ENCODE measurements at regions not wholly inside any gene's neighbourhood (a gene's known extent, or its start where the extent isn't known, plus 50 kb on each side); places are given as distances from the start of the nearest gene placed in this dataset.

DNA sequence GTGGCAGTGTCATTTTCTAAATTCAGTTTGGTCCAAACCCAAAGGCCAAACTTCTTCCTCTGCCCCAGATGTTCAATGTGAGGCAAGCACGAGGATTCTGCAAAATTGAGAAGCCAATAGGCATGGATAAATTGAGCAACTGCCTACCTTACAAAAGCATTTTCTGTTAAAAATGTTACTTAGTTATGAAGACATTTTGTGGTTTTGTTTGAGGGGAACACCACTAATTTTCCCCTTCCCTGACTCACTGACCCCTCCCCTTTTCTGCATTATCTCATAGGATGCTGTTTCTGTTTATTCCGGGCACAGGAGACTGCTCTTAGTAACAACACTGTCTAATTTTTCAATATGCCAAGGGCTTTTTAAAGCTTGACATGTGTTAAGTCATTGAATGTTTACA, 462.8 kb downstream of the INSC start:
- Mint-ChIP-seq H3K4me3 (no peak overlapping the region), H3K27ac (no peak overlapping the region), H3K27me3 (no peaks in the 10 kb centered on the region), H3K4me1 (no peaks in the 10 kb centered on the region), H3K36me3 (no peaks in the 10 kb centered on the region), H3K9me3 (peaks cover 0 to 2% (median 0%) of the 10 kb centered on the region in 7 donors)
- no peak for ATAC-seq (ENCODE audit: low read depth in 2 of 2)
- Histone ChIP-seq H3K4me3 (ENCODE audit: low read depth, low read length) (no peak overlapping the region), H3K4me1 (ENCODE audit: control insufficient read depth, insufficient read depth, low read length, poor library complexity, severe bottlenecking) (no peaks in the 10 kb centered on the region), H3K36me3 (ENCODE audit: control insufficient read depth, insufficient read depth, low read length) (no peaks in the 10 kb centered on the region), H3K27ac (ENCODE audit: insufficient read depth, low read length, poor library complexity, severe bottlenecking) (no peak overlapping the region), H3K27me3 (ENCODE audit: control insufficient read depth, insufficient read depth, low read length) (no peaks in the 10 kb centered on the region), H3K9me3 (ENCODE audit: control insufficient read depth in 2 of 2, low read length in 2 of 2) (no peaks in the 10 kb centered on the region)
- no peak for DNase-seq

DNA sequence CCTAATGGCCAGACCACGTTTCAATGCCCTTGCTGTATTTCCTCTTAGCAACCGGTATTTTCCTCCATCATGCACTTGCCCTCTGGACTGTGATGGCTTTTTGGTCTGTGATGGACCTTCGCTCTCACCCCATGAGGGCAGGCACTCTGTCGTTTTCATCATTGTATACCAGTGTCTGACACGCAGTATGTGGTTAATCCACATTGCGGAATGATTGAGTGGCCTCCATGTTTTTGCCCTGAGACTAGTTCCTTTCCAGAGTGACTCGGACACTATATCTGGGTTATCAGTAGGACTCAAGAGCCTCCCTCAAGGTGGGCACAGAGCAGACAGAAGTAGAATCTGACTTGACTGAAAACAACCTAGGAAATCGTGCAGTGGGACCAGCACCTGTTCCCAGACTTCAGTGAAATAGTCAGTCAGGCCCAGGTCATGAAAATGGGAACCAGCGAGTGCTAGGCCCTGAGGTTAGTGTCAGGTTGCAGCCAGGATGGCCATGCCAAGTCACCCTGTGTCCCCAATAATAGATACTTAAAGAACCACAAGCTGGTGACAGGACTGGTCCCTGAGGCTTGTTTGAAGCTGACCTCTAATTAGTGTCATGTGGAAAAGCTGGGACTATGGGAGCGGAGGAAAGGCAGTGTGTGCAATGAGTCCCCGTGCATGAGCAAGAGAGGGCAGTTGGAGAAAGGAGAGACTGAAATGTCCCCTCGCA, 464.7 kb downstream of the INSC start:
- no peak overlapping the region for H3K27ac Mint-ChIP-seq
- H3K4me3 ChIP-seq (ENCODE audit: low read depth, low read length), result no peak overlapping the region
- H3K27ac ChIP-seq (ENCODE audit: insufficient read depth, low read length, poor library complexity, severe bottlenecking), result no peak overlapping the region
- H3K4me1 Mint-ChIP-seq, result no peaks in the 10 kb centered on the region
- no peaks in the 10 kb centered on the region for H3K9me3 ChIP-seq (ENCODE audit: control insufficient read depth in 2 of 2, low read length in 2 of 2)
- no peaks in the 10 kb centered on the region for H3K36me3 ChIP-seq (ENCODE audit: control insufficient read depth, insufficient read depth, low read length)
- H3K9me3 Mint-ChIP-seq, result peaks cover 0 to 2% (median 0%) of the 10 kb centered on the region in 7 donors
- H3K36me3 Mint-ChIP-seq, result no peaks in the 10 kb centered on the region
- no peaks in the 10 kb centered on the region for H3K27me3 Mint-ChIP-seq
- no peaks in the 10 kb centered on the region for H3K4me1 ChIP-seq (ENCODE audit: control insufficient read depth, insufficient read depth, low read length, poor library complexity, severe bottlenecking)
- H3K4me3 Mint-ChIP-seq, result no peak overlapping the region
- no peaks in the 10 kb centered on the region for H3K27me3 ChIP-seq (ENCODE audit: control insufficient read depth, insufficient read depth, low read length)
- ATAC-seq (ENCODE audit: low read depth in 2 of 2) (no peak), DNase-seq (no peak)

DNA sequence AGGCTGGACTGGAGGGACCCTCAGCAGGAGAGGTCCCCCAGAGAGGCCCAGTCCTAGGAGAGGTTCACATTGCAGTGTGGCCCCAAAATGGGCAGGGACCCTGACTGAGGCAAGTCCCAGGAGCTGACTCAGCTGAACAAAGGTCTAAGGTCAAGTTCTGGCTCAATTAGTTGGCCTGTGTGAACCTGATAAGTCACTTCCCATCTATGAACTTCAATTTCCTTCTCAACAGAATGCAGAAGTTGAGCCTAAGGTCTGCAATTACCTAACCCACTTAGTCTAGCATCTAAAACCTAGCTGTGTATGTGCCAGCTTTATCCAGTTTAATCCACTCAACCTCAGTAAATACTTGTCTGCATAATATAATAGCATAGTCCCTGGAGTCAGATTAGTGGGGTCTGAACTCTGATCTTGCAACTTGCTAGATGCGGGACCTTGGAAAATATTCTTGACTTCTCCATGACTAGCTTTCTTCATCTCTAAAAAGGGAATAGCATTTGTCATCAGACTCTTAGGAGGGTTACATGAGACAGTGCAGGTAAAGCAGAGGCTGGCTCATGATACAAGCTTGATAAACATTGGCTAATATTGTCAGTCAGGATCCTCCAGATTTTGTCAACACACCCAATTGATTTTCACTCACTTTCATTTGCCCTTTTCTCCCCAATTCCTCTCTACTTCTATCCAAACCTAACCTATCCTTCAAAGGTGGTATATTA, 465.5 kb downstream of the INSC start:
- no peak for ATAC-seq (ENCODE audit: low read depth in 2 of 2)
- no peaks in the 10 kb centered on the region for H3K27me3 Mint-ChIP-seq
- Histone ChIP-seq H3K4me3 (ENCODE audit: low read depth, low read length) (no peak overlapping the region), H3K27ac (ENCODE audit: insufficient read depth, low read length, poor library complexity, severe bottlenecking) (no peak overlapping the region), H3K9me3 (ENCODE audit: control insufficient read depth in 2 of 2, low read length in 2 of 2) (no peaks in the 10 kb centered on the region), H3K4me1 (ENCODE audit: control insufficient read depth, insufficient read depth, low read length, poor library complexity, severe bottlenecking) (no peaks in the 10 kb centered on the region), H3K27me3 (ENCODE audit: control insufficient read depth, insufficient read depth, low read length) (no peaks in the 10 kb centered on the region), H3K36me3 (ENCODE audit: control insufficient read depth, insufficient read depth, low read length) (no peaks in the 10 kb centered on the region)
- no peak overlapping the region for H3K4me3 Mint-ChIP-seq
- no peaks in the 10 kb centered on the region for H3K4me1 Mint-ChIP-seq
- DNase-seq, result no peak
- H3K9me3 Mint-ChIP-seq, result peaks cover 0 to 2% (median 0%) of the 10 kb centered on the region in 7 donors
- H3K36me3 Mint-ChIP-seq, result no peaks in the 10 kb centered on the region
- peak overlapping the region in 1 of 3 donors; percentile 34 for H3K27ac Mint-ChIP-seq

DNA sequence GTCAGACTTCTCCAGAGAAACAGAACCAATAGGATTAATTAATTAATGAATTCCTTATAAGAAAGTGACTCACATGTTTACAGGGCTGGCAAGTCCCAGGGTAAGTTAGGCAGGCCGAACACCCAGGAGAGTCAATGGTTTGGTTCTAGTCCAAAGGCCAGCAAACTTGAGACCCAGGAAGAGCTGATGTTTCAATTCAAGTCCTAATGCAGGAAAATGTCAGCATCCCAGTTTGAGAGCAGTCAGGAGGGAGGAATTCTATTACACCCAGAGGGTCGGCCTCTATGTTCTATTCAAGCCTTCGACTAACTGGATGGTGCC, 466.0 kb downstream of the INSC start:
- peak overlapping the region in 1 of 3 donors; percentile 34 for H3K27ac Mint-ChIP-seq
- no peaks in the 10 kb centered on the region for H3K4me1 Mint-ChIP-seq
- H3K9me3 Mint-ChIP-seq, result peaks cover 0 to 2% (median 0%) of the 10 kb centered on the region in 7 donors
- DNase-seq, result no peak
- no peak for ATAC-seq (ENCODE audit: low read depth in 2 of 2)
- H3K27me3 Mint-ChIP-seq, result no peaks in the 10 kb centered on the region
- no peaks in the 10 kb centered on the region for H3K36me3 Mint-ChIP-seq
- Histone ChIP-seq H3K9me3 (ENCODE audit: control insufficient read depth in 2 of 2, low read length in 2 of 2) (no peaks in the 10 kb centered on the region), H3K4me3 (ENCODE audit: low read depth, low read length) (no peak overlapping the region), H3K4me1 (ENCODE audit: control insufficient read depth, insufficient read depth, low read length, poor library complexity, severe bottlenecking) (no peaks in the 10 kb centered on the region), H3K27ac (ENCODE audit: insufficient read depth, low read length, poor library complexity, severe bottlenecking) (no peak overlapping the region), H3K27me3 (ENCODE audit: control insufficient read depth, insufficient read depth, low read length) (no peaks in the 10 kb centered on the region), H3K36me3 (ENCODE audit: control insufficient read depth, insufficient read depth, low read length) (no peaks in the 10 kb centered on the region)
- H3K4me3 Mint-ChIP-seq, result no peak overlapping the region

DNA sequence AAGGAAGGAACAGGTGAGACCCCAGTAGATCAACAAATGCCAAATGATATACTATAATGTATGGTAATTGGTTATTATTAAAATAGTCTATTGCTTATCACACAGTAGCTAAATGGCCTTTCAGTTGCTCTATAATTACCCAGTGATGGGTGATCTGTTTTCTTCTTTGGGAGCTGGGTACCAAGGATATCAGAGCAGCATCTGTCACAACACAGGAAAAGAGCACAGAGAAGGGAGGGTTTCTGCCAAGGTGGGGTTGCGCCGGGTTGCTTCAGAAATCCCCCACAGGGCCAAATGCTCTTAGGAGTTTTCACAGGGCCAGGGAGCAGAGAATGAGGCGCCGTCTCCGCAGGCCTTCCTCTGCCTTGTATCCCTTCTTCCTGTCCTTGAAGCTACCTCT, 469.4 kb downstream of the INSC start:
- no peaks in the 10 kb centered on the region for H3K4me1 Mint-ChIP-seq
- H3K9me3 Mint-ChIP-seq, result peaks cover 0 to 5% (median 0%) of the 10 kb centered on the region in 7 donors
- H3K27ac Mint-ChIP-seq, result no peak overlapping the region
- DNase-seq, result no peak
- H3K4me3 Mint-ChIP-seq, result no peak overlapping the region
- H3K27me3 ChIP-seq (ENCODE audit: control insufficient read depth, insufficient read depth, low read length), result no peaks in the 10 kb centered on the region
- no peaks in the 10 kb centered on the region for H3K9me3 ChIP-seq (ENCODE audit: control insufficient read depth in 2 of 2, low read length in 2 of 2)
- no peaks in the 10 kb centered on the region for H3K27me3 Mint-ChIP-seq
- H3K36me3 ChIP-seq (ENCODE audit: control insufficient read depth, insufficient read depth, low read length), result no peaks in the 10 kb centered on the region
- ATAC-seq (ENCODE audit: low read depth in 2 of 2), result no peak
- H3K4me3 ChIP-seq (ENCODE audit: low read depth, low read length), result no peak overlapping the region
- H3K36me3 Mint-ChIP-seq, result no peaks in the 10 kb centered on the region
- H3K4me1 ChIP-seq (ENCODE audit: control insufficient read depth, insufficient read depth, low read length, poor library complexity, severe bottlenecking), result no peaks in the 10 kb centered on the region
- no peak overlapping the region for H3K27ac ChIP-seq (ENCODE audit: insufficient read depth, low read length, poor library complexity, severe bottlenecking)

DNA sequence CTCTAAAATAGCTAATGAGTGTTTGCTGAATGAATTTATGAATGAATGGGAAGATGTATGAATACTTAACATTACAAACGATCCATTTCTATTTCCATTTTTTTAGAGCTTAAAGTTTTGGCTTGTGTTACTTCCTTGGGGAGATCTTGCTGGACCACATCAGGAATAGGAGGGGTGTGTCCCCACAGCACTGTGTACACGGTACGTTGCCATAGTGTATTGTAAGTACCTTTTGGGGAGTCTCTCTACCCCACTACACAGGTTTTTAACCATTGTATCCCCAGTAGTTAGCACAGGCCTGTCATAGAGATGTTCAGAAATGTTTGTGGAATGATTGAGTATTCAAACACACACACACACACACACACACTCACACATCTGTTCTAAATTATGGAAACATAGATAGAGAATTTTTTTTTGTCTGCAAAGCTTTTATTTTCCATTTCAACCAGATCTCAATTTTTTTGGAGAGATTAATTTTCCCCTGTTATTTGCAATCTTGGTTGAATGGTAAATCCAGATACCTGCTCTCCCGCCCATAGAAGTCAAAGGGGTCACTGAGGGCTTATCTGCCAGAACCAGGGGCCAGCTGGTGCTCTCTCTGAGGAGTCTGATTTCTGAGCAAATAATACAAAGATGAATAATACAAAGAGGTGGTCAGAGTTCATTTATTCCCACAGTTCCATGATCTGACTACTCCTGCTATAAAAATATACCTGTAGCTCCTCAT, 471.0 kb downstream of the INSC start:
- Mint-ChIP-seq H3K27me3 (no peaks in the 10 kb centered on the region), H3K36me3 (no peaks in the 10 kb centered on the region), H3K4me3 (no peak overlapping the region), H3K27ac (no peak overlapping the region), H3K9me3 (peaks cover 0 to 5% (median 0%) of the 10 kb centered on the region in 7 donors), H3K4me1 (no peaks in the 10 kb centered on the region)
- no peak overlapping the region for H3K4me3 ChIP-seq (ENCODE audit: low read depth, low read length)
- ATAC-seq (ENCODE audit: low read depth in 2 of 2), result no peak
- H3K4me1 ChIP-seq (ENCODE audit: control insufficient read depth, insufficient read depth, low read length, poor library complexity, severe bottlenecking), result no peaks in the 10 kb centered on the region
- no peak overlapping the region for H3K27ac ChIP-seq (ENCODE audit: insufficient read depth, low read length, poor library complexity, severe bottlenecking)
- no peaks in the 10 kb centered on the region for H3K27me3 ChIP-seq (ENCODE audit: control insufficient read depth, insufficient read depth, low read length)
- DNase-seq, result no peak
- H3K36me3 ChIP-seq (ENCODE audit: control insufficient read depth, insufficient read depth, low read length), result no peaks in the 10 kb centered on the region
- no peaks in the 10 kb centered on the region for H3K9me3 ChIP-seq (ENCODE audit: control insufficient read depth in 2 of 2, low read length in 2 of 2)

DNA sequence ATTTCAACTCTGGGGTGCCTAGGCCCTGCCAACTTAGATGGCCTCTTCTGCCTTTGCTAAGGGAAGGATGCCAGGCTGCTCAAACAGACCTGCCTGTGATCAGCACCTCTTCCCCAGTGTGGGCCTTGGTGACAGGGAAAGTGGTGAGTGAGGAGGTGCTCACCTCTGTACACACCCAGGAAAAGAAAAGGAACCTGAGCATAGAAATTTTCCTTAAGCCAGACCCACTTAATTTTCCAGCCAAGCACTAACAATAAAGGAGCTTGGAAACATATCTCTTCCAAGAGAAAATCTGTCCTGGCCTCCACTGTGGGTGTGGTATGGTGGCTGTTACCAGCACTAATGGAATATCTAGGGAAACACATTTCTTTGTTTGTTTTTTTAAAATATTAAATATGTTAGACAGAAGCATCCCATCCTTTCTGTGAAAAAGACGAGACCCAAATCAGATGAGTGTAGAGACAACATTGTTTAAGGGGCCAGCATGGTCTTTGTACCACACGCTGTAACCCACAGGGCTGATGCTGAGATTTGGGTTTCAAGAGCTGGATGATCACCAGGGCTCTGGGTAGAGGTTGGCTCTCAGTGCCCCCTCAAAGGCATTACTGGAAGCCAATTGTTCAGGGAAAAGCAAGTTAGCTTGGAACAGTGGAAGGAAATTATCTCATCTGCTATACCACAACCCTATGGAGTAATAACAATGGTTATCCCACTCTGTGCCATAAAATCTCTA, 472.2 kb downstream of the INSC start:
- Mint-ChIP-seq H3K27ac (no peak overlapping the region), H3K4me3 (no peak overlapping the region), H3K9me3 (peaks cover 0 to 5% (median 0%) of the 10 kb centered on the region in 7 donors), H3K4me1 (no peaks in the 10 kb centered on the region), H3K36me3 (no peaks in the 10 kb centered on the region), H3K27me3 (no peaks in the 10 kb centered on the region)
- Histone ChIP-seq H3K27me3 (ENCODE audit: control insufficient read depth, insufficient read depth, low read length) (no peaks in the 10 kb centered on the region), H3K36me3 (ENCODE audit: control insufficient read depth, insufficient read depth, low read length) (no peaks in the 10 kb centered on the region), H3K4me1 (ENCODE audit: control insufficient read depth, insufficient read depth, low read length, poor library complexity, severe bottlenecking) (no peaks in the 10 kb centered on the region), H3K27ac (ENCODE audit: insufficient read depth, low read length, poor library complexity, severe bottlenecking) (no peak overlapping the region), H3K9me3 (ENCODE audit: control insufficient read depth in 2 of 2, low read length in 2 of 2) (no peaks in the 10 kb centered on the region), H3K4me3 (ENCODE audit: low read depth, low read length) (no peak overlapping the region)
- ATAC-seq (ENCODE audit: low read depth in 2 of 2) (no peak), DNase-seq (no peak)

Data from CD4-positive, CD25-positive, alpha-beta regulatory T cell (primary cell).